Thoracic aorta (tissue), 2 donors: ENCODE measurements at regions not wholly inside any gene's neighbourhood (a gene's known extent, or its start where the extent isn't known, plus 50 kb on each side); places are given as distances from the start of the nearest gene placed in this dataset.

Source experiments
- ATAC-seq: fragments of 150-250 bp; one replicate; pipeline ENCODE4 v1.8.0; 2017; ENCODE audit warnings: low read depth; ENCODE audit not compliant: insufficient number of reproducible peaks, low FRiP score
- DNase-seq: peaks from one replicate; pipeline ENCODE4 v3.0.0-alpha.2; 2020; ENCODE audit warnings: low spot score
- H3K27ac ChIP-seq, 2 donors: fragments of 200-600 bp; sonication (generic); 1 replicate in 1 of 2; 2 replicates in 1 of 2; pipeline ENCODE4 v1.5.1; 2016; ENCODE audit warnings: mild to moderate bottlenecking in 2 of 2, moderate library complexity in 2 of 2
- H3K27me3 ChIP-seq: fragments of 200-600 bp; sonication (generic); replicated peaks from 2 replicates; pipeline ENCODE4 v1.6.0; 2016; ENCODE audit warnings: mild to moderate bottlenecking; ENCODE audit not compliant: insufficient read depth
- H3K36me3 ChIP-seq: fragments of 200-600 bp; sonication (generic); one replicate; pipeline ENCODE4 v1.5.1; 2016
- H3K4me1 ChIP-seq, 2 donors: fragments of 200-600 bp; sonication (generic); 1 replicate in 1 of 2; 2 replicates in 1 of 2; pipeline versions ENCODE4 v1.5.1 to v1.6.0; 2016; ENCODE audit warnings: low read depth in 2 of 2, mild to moderate bottlenecking in 1 of 2; ENCODE audit not compliant: control insufficient read depth in 1 of 2
- H3K4me3 ChIP-seq: fragments of 200-600 bp; sonication (generic); 2 replicates; pipeline ENCODE4 v1.5.1; 2016; ENCODE audit warnings: mild to moderate bottlenecking
- H3K9me3 ChIP-seq: fragments of 200-600 bp; sonication (generic); 2 replicates; pipeline ENCODE4 v1.5.1; 2016
- TF ChIP-seq, protein P1 (sequence below): fragments of 200-600 bp; sonication (generic); IDR thresholded peaks from one replicate; pipeline ENCODE4 v1.5.1; 2019; ENCODE audit warnings: antibody characterized with exemption

DNA sequence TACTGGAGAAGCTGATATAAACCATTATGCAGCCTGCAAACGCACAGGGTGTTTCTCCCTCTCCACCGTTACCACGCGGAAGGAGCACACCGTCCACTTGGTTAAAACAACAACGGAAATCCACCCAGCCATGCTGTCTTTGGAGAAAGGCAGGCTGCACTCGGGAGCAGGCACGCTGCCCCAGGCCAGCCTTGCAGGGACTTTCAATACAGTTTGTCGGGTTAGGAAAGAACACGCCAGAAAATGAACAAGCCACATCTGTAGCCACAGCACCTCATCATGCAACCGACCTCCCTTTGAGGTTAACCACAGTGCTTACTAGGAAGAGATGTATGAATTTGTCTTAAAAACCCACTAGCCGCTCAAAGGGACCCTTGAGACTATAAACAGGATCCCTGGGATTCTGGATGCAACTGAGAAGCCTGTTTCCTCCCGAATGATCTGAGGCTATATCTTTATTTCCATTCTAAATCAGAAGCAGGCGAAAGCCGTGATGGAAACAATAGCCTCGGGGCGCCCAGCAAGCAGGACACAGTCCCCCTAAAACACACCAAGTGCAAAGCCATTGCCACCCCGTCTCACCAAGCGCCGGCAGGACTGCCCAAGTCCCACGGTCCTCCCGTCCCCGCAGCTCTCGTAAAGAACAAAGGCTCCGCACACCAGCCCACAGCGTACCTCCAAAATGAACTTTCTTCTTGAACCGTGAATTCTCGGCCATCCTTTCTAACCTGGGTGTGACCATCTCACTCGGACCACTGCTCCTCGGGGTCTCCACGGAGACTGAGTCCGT is 318.9 kb downstream of the CTTN start:
- Histone ChIP-seq H3K4me3 (no peak overlapping the region), H3K27me3 (no peaks in the 10 kb centered on the region), H3K9me3 (no peaks in the 10 kb centered on the region), H3K27ac (no peak overlapping the region), H3K4me1 (no peaks in the 10 kb centered on the region), H3K36me3 (no peaks in the 10 kb centered on the region)
- no peak for ATAC-seq
- TF ChIP-seq, protein P1, sequence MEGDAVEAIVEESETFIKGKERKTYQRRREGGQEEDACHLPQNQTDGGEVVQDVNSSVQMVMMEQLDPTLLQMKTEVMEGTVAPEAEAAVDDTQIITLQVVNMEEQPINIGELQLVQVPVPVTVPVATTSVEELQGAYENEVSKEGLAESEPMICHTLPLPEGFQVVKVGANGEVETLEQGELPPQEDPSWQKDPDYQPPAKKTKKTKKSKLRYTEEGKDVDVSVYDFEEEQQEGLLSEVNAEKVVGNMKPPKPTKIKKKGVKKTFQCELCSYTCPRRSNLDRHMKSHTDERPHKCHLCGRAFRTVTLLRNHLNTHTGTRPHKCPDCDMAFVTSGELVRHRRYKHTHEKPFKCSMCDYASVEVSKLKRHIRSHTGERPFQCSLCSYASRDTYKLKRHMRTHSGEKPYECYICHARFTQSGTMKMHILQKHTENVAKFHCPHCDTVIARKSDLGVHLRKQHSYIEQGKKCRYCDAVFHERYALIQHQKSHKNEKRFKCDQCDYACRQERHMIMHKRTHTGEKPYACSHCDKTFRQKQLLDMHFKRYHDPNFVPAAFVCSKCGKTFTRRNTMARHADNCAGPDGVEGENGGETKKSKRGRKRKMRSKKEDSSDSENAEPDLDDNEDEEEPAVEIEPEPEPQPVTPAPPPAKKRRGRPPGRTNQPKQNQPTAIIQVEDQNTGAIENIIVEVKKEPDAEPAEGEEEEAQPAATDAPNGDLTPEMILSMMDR = no peak
- DNase-seq = no peak

DNA sequence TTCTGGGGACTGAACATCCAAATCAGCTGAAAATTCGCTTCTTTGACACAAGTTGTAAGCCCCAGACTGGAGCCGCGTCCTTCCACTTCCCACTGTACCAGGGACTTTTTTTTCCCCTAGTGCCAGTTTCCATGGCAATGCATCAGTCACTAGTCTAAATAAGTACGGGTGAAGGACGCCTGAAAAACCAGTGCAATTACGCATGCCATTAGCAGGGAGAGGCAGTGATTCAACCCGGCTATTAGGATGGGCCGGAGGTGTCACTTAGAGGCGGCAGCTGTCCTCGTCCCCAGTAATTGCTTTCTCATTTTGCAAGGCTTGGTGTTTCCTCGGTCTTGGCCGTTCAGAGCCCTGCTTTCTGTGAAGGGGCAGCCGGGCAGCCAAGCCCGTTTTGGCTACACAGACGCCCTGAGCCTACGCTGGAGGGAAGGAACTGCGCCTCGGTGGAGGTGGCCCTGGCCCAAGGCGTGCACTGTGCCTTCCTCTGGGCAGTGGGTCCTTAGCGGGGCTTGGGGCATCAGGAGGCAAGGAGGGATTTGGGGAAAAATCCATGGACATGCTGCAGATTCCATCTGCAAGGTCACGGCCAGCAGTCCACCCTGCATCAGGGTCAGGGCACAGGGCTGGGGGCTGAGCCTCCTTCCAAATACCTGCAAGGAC is 319.7 kb downstream of the CTTN start:
- no peak overlapping the region for H3K4me3 ChIP-seq
- H3K4me1 ChIP-seq = no peaks in the 10 kb centered on the region
- no peak for DNase-seq
- TF ChIP-seq, protein P1 = no peak
- no peak overlapping the region for H3K27ac ChIP-seq
- H3K9me3 ChIP-seq = no peaks in the 10 kb centered on the region
- no peaks in the 10 kb centered on the region for H3K36me3 ChIP-seq
- H3K27me3 ChIP-seq = no peaks in the 10 kb centered on the region
- no peak for ATAC-seq

DNA sequence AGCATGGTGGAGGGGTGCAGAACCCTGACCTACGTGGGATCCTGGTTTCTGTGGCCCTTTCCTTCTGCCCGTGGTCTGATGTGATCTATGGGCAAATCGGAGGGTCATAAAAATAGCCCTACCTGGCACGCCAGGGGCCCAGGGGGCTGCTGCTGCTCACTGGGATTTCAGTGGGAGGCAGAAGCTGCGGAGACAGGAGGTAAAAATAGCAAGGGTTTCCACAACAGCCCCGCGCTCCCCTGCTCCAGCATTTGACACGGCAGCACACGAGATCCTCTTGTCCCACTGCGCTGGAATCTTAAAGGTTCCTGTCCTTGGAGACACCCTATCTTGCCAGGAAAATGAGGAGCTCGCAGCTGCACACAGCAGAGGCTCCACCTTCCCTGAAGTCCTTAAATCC is 321.2 kb downstream of the CTTN start:
- DNase-seq = no peak
- H3K27ac ChIP-seq = no peak overlapping the region
- H3K4me3 ChIP-seq = no peak overlapping the region
- no peak for ATAC-seq
- no peaks in the 10 kb centered on the region for H3K36me3 ChIP-seq
- H3K27me3 ChIP-seq = no peaks in the 10 kb centered on the region
- no peaks in the 10 kb centered on the region for H3K9me3 ChIP-seq
- H3K4me1 ChIP-seq = no peaks in the 10 kb centered on the region
- TF ChIP-seq, protein P1 = no peak

DNA sequence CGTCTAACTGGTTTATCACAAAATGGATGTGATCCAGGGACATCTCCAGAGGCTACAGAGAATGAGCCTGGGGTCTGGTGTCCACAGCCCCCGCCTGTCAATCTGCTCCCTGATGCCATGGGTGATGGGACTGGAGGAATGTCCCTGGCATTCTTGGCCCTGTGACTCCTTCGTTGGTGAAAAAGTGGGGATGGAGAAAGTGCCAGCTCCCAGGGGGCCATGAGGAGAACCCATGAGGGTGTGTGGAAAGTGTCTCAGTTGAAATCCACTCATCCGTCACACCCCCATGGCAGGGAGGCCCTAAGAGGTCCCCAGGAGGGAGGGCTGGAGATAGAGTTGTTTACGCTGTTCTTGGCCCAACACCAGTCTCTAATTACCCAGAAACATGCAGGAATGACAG is 322.0 kb downstream of the CTTN start:
- no peaks in the 10 kb centered on the region for H3K9me3 ChIP-seq
- H3K27ac ChIP-seq = no peak overlapping the region
- H3K27me3 ChIP-seq = no peaks in the 10 kb centered on the region
- no peak overlapping the region for H3K4me3 ChIP-seq
- H3K36me3 ChIP-seq = no peaks in the 10 kb centered on the region
- DNase-seq (no peak), ATAC-seq (no peak)
- TF ChIP-seq, protein P1 = no peak
- H3K4me1 ChIP-seq = no peaks in the 10 kb centered on the region

DNA sequence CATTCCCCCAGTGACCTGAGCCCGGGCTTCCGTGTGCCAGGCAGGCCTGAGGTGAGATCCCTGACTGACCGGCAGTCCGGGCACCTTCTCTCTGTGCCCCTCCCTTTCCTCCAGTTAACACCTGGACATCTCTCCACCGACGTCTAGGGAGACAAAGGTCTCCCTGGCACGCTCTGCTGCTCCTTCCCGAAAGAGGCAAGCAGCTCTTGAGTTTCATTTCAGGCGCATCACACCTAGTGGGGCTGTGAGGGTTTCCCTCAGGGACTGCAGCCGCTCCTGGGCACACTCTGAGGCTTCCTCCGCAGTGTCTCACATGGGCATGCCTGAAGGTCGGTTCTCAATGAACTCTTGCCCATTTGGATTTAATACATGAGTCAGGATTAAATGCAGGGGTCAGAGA is 322.7 kb downstream of the CTTN start:
- Histone ChIP-seq H3K9me3 (no peaks in the 10 kb centered on the region), H3K27me3 (no peaks in the 10 kb centered on the region), H3K4me1 (no peaks in the 10 kb centered on the region), H3K36me3 (no peaks in the 10 kb centered on the region), H3K27ac (no peak overlapping the region), H3K4me3 (no peak overlapping the region)
- ATAC-seq (no peak), DNase-seq (no peak)
- TF ChIP-seq, protein P1 = no peak
